ENCODE measurements at regions not wholly inside any gene's neighbourhood (a gene's known extent, or its start where the extent isn't known, plus 50 kb on each side); places are given as distances from the start of the nearest gene placed in this dataset.

- FAIRE-seq (no peak), ATAC-seq (no peak), DNase-seq (ENCODE audit: extremely low read depth in 1 of 4, low spot score in 3 of 4) (no peak)
- Histone ChIP-seq H3K9me1 (ENCODE audit: control insufficient read depth, insufficient read depth, low read length) (no peaks in the 10 kb centered on the region), H3K27me3 (ENCODE audit: control insufficient read depth in 2 of 2, insufficient read depth in 2 of 2, low read length in 2 of 2) (peaks cover 0 to 14% of the 10 kb centered on the region in 2 experiments; a peak in 2 of 5 replicates), H4K20me1 (replicated peaks; ENCODE audit: control insufficient read depth, insufficient read depth, low read length) (no peaks in the 10 kb centered on the region), H3K9ac (ENCODE audit: insufficient read depth in 1 of 2, low read depth in 2 of 2, low read length in 2 of 2) (no peak overlapping the region), H2AFZ (ENCODE audit: low read depth, low read length) (no peak overlapping the region), H3K4me1 (replicated peaks in 1 of 2; ENCODE audit: control insufficient read depth in 2 of 2, insufficient read depth in 2 of 2, low read length in 2 of 2) (no peaks in the 10 kb centered on the region), H3K4me3 (no peak overlapping the region), H3K4me2 (ENCODE audit: insufficient read depth, low read length) (no peak overlapping the region), H3K36me3 (ENCODE audit: control insufficient read depth, insufficient read depth, low read length) (no peaks in the 10 kb centered on the region), H3K9me3 (replicated peaks; ENCODE audit: control insufficient read depth, insufficient read depth, low read depth, low read length) (no peaks in the 10 kb centered on the region), H3K27ac (ENCODE audit: extremely low read depth, low read depth, low read length) (no peak overlapping the region), H3K79me2 (ENCODE audit: control insufficient read depth, insufficient read depth, low read length) (no peaks in the 10 kb centered on the region)
- no TSS peak for BruUV-seq (replicated peaks)
- intact Hi-C loops (cut with micrococcal nuclease), result no loop called here
- no peak for TF ChIP-seq RBM34 (IDR thresholded peaks at IDR 0.05; ENCODE audit: borderline replicate concordance, insufficient read depth, low read length)
- in situ Hi-C loops (cut with MboI), result no loop called here
- CTCF ChIA-PET (ENCODE audit: low intra/inter-chr PET ratio), result interaction anchor here (0.6 kb wide), 1 partner anchor 489 kb away, joined by 3 read pairs; no protein-coding TSS in a partner anchor
- POLR2A ChIA-PET, result interaction anchor here (1.1 kb wide), 1 partner anchor 16 kb away, joined by 3 read pairs; no protein-coding TSS in a partner anchor
Observed at GRCh38 chr10:118452098-118452497, 110.0 kb upstream of the FAM204A start.

- POLR2A ChIA-PET, result interaction anchor here (0.6 to 1.3 kb wide), 2 partner anchors 10 to 18 kb away, joined by 3 read pairs; no protein-coding TSS in a partner anchor
- H3K9ac ChIP-seq (ENCODE audit: insufficient read depth in 1 of 2, low read depth in 2 of 2, low read length in 2 of 2), result no peak overlapping the region
- no peaks in the 10 kb centered on the region for H3K79me2 ChIP-seq (ENCODE audit: control insufficient read depth, insufficient read depth, low read length)
- no peak overlapping the region for H2AFZ ChIP-seq (ENCODE audit: low read depth, low read length)
- H3K9me3 ChIP-seq (replicated peaks; ENCODE audit: control insufficient read depth, insufficient read depth, low read depth, low read length), result no peaks in the 10 kb centered on the region
- DNase-seq (ENCODE audit: extremely low read depth in 1 of 4, low spot score in 3 of 4) (no peak), FAIRE-seq (no peak), ATAC-seq (no peak)
- H3K4me2 ChIP-seq (ENCODE audit: insufficient read depth, low read length), result no peak overlapping the region
- no peak overlapping the region for H3K27ac ChIP-seq (ENCODE audit: extremely low read depth, low read depth, low read length)
- BruUV-seq (replicated peaks), result no TSS peak
- H3K4me3 ChIP-seq, result no peak overlapping the region
- WGBS (ENCODE audit: insufficient coverage, low coverage, missing lambda C conversion rate), result 0% methylated on average over 7 of the region's 9 CpGs
- H3K27me3 ChIP-seq (ENCODE audit: control insufficient read depth in 2 of 2, insufficient read depth in 2 of 2, low read length in 2 of 2), result peaks cover 0 to 14% of the 10 kb centered on the region in 2 experiments; a peak in 2 of 5 replicates
- CTCF ChIA-PET (ENCODE audit: low intra/inter-chr PET ratio), result no interaction called here
- intact Hi-C loops (cut with micrococcal nuclease), result no loop called here
- H3K9me1 ChIP-seq (ENCODE audit: control insufficient read depth, insufficient read depth, low read length), result no peaks in the 10 kb centered on the region
- no peaks in the 10 kb centered on the region for H3K4me1 ChIP-seq (replicated peaks in 1 of 2; ENCODE audit: control insufficient read depth in 2 of 2, insufficient read depth in 2 of 2, low read length in 2 of 2)
- TF ChIP-seq RBM39 (optimal IDR thresholded peaks at IDR 0.05; ENCODE audit: low read depth, low read length) (no peak), SAFB2 (IDR thresholded peaks at IDR 0.05; ENCODE audit: borderline replicate concordance, low read depth, low read length, severe bottlenecking) (no peak), NCOA4 (IDR thresholded peaks at IDR 0.05; ENCODE audit: partially characterized antibody) (no peak), CTCF (IDR thresholded peaks at IDR 0.05 in 2 of 3, conservative IDR thresholded peaks at IDR 0.05 in 1 of 3; ENCODE audit: insufficient read depth in 2 of 3, low read depth in 1 of 3, low read length in 3 of 3) (no peak), U2AF2 (optimal IDR thresholded peaks at IDR 0.05; ENCODE audit: low read depth, low read length) (no peak), PHTF2 (CRISPR knock-in tag; IDR thresholded peaks at IDR 0.05) (no peak), ZC3H11A (IDR thresholded peaks at IDR 0.05; ENCODE audit: low read depth, low read length) (no peak), ZNF263 (CRISPR knock-in tag; IDR thresholded peaks at IDR 0.05; ENCODE audit: borderline replicate concordance) (no peak)
- in situ Hi-C loops (cut with MboI), result no loop called here
- H4K20me1 ChIP-seq (replicated peaks; ENCODE audit: control insufficient read depth, insufficient read depth, low read length), result no peaks in the 10 kb centered on the region
- H3K36me3 ChIP-seq (ENCODE audit: control insufficient read depth, insufficient read depth, low read length), result no peaks in the 10 kb centered on the region
Observed at GRCh38 chr10:118449521-118449920, 107.4 kb upstream of the FAM204A start.

Measured in K562 (cell line).